ENCODE measurements at regions not wholly inside any gene's neighbourhood (a gene's known extent, or its start where the extent isn't known, plus 50 kb on each side); places are given as distances from the start of the nearest gene placed in this dataset.

DNA sequence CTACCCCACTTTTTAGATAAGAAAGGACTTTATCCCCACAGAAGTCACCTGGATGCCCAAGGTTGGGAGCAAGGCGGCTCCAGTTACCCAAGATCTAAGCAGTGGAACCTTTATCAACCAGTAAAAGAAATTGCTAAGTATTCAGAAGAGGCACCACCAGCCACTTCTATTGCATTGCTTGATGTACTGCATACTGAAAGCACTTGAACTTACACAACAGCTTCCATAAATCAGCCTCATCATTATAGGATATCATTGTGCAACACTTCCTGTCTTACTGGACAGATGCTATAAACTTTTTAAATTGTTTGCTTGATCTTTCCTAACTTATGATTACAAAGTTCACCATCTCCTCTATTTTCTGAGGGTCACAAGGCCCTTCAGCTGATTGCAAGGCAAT lies 642.7 kb upstream of the CXADR start:
- DNase-seq = no peak

DNA sequence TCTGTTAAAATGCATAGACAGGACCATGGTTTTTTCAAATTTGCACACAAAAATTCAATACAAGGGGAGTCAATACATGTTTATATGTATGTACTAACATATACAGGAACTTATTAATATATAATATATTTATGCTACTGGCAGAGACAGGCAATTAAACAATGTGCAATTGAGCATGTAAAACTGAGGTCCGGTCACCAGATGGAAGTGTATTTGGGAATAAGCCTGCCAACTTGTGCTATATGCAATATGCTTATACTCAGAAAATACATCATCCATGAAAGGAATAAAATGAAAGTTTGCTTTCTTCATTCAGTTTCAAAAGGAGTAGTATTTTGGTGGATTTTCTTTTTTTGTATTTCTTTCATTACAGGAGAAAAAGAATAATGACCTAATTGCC lies 640.2 kb upstream of the CXADR start:
- DNase-seq = no peak

DNA sequence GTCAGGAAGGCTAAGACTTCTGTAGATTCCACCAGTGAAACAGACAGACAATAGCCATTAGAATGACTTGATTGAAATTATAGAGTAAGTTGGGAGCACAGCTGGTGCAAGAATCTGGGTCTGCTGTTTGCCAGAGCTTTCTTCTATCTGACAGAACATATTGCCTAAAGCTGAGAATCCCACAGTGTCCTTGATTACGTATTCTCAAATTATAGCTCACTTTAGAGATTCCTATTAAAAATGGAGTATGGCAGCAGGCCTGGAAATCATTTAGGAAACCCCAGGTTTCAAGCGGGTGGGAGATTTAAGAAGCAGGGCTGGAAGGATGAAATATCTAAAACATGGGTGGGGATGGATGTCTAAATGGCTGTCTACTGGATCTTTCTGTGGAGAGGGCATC lies 639.7 kb upstream of the CXADR start:
- no peak for DNase-seq

DNA sequence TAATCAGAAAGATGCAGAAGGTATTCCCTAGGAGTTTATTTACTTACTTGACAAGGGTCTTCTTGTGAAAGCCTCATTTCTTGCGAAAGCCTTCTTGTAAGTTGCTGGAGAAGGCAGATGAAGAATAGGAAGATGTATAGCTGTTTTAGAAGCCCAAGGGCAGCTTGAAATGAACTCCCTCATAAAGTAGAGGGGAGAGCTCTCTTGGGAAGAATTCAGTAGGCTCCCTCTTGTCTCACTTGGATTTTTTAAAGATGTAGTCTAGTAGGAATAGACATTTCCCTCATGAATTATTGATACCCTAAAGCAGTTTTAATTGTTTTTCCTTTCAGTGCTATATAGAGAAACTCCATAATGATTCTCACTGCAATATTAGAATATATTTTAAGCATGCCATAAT lies 639.2 kb upstream of the CXADR start:
- no peak for DNase-seq

DNA sequence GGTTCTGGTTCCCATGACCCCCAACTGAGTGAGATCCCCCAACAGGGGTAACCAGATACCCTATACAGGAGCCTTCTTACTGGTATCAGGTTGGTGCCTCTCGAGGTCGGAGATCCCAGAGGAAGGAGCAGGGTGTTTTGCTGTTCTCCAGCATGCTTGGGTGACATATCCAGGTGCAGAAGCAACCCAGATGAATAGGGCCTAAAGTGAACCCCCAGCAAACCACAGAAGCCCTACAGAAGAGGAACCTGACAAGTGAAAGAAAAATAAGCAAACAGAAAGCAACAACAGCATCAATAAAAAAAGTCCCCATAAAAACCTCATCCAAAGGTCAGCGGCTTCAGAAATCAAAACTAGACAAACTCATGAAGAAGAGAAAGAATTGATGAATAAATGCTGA lies 633.4 kb upstream of the CXADR start:
- no peak for DNase-seq

DNA sequence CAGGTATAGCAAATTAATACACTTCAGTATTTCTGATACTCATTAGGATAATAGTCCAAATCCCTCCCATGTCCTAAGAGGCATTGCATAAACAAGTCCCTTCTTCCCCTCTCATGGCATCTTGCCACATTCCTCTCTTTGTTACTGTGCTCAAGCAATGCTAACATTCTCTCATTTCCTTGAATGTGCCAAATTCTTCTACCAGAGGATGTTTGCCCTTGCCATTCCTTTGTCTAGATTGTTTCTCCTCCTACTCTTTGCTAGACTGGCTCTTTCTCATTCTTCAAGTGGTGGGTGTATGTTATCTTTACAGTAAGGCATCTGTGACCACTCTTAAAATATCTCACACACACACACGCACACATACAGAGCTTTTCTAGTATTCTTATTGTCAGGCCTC lies 621.0 kb upstream of the CXADR start:
- no peak for DNase-seq

DNA sequence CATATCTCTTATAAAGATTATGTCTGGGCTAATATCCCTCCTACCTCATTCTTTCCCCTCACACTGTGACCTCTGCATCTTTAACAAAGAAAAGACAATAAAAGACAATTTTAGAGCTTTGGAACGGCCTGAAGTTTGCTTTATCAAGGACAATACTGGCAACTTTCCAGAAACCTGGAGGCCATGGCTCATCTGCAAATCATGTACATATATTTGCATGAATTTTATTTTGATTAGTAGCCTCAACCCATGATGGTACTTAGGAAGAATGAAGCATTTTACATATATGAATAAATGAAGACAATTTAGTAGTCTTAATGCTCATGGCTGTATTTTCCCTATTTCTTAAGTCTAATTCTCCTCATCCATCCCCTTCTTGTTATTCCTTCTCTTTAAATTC lies 612.2 kb upstream of the CXADR start:
- no peak for DNase-seq

DNA sequence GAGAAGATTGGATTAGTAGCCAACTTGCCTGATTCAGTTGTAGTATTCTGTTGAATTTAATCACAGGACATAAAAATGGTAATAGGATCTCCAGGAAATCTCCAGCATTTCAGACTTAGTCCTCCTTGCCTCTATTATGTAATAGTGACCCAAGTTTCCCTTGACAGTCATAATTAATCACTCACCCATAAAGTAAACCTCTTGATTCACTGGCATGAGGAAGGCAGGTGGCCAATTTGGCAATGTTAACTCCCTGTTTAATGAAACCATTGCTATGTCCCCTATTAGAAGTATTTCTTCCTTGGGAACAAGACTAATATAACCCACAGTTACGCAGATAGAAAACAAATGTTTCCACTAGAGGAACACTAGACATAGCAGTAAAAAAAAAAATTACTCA lies 604.8 kb upstream of the CXADR start:
- no peak for DNase-seq

DNA sequence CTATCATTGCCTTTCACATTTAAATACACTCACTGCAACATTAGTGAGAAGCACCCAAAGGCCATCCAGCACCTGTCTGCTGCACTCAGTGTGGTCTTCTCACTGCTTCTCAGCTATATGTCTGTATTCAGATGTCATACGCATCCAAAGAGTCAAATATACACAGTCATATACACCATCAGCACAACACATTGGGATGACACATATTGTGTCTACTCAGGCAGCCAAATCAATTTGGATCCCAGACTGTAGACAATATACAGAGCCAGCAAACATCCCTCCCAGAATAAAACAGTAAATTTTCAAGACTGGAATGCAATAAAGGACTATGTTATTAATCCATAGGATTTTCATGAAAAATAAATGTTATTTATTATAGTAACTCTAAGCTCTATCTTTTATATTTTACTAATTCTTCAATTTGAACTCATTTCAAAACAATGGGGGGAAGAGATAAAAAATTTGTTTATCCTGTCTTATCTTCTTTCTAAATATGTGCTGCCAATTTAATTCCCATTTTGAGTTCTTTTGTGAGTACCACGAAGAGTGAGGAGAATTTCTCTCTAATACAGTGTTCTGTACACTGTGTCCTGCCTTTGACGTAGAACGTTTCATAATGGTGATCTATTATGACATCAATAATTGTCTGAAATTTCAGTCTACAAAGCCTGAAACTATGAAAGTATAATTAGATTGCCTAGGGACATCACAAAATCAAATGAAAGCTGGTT lies 602.2 kb upstream of the CXADR start:
- DNase-seq = no peak

DNA sequence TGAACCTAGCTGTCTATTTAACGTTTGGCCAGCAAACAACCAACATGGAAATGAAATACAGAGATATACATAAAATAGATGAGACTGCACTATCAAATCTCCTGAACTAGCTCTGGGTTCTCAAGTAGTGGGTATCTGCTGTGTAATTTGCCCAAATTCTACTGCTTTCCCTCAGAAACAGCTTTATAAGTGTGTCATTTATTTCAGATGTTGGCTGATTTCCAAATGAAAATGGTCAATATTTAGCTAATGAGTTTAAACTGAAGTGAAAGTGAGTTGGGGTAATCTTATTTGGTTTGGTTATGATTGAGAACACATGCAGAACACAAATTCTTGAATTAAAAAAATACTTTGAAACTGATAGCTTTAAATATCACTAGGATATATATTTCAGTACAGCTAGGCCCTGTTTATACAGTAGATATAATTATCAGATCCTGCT lies 601.7 kb upstream of the CXADR start:
- DNase-seq = no peak

DNA sequence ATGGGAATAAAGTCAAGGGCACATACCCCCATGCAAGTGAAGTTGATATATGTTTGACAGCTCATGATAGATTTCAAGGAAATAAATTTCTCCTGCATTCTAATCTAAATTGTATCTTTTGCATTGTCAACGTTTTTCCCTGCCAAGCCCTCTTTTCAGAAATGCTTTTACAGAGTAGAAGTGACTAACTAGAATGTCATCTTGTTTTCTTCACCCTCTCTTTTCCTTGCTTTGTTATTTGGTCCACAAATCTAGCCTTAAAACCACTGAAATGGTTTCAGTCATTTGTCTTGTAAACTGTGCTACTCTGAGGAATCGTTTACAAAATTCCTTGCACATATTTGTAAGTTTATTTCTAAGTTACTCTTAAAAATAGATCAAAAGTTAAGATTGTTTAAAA lies 600.8 kb upstream of the CXADR start:
- DNase-seq = no peak

DNA sequence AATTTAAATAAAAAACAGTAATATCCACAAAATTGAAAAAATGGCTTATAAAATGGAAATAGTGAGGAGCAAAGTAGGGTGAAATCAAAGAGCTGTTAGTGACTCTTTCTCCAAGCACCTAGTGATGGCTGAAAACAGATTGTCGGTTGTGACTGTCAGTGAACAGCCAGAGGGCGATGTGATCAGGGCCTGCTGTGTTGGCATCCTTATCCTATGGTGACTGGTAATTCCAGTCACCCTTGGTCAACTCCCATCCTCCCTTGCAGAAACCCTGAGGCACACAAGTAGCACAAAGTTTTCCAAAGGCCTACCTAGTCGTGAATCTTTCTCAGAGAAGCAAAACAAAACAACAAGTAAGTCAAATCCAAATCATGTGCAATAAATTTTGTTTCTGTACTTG lies 599.8 kb upstream of the CXADR start:
- DNase-seq = no peak

DNA sequence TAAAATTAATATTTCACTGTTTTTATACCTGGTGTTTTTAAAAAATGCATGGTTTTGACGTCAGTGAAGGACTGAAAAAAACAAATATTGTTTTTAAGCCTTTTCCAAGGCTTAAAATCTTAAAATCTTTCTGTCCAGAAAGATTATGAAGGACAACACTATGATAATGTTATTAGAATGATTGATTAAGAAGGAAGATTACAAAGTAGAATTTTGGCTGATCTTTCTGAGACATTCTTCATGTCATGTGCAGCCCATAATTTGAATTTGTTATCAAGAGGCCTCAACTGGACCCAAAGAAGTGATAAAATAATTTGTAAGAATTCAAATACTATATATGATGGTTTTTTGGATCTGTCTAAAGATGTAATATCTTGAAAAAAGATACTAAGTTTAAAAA lies 584.4 kb upstream of the CXADR start:
- no peak for DNase-seq

DNA sequence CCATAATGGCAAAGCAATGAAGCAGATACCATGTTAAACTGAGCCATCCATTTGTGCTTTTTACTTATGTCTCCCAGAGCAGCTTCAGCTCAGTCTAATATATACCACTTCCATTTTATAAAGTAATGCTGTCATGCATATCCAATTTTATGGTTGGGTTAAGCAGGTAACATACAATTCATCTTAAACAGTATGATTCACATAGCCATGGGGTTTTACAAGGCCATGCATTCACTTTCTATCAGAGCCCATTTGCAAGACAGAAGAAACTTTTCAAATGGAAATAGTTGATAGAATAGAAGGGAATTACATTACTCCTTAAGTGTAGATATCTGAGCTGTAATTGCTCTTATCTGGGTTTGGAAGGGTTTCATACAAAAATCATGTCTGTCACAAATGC lies 580.5 kb upstream of the CXADR start:
- DNase-seq = no peak

DNA sequence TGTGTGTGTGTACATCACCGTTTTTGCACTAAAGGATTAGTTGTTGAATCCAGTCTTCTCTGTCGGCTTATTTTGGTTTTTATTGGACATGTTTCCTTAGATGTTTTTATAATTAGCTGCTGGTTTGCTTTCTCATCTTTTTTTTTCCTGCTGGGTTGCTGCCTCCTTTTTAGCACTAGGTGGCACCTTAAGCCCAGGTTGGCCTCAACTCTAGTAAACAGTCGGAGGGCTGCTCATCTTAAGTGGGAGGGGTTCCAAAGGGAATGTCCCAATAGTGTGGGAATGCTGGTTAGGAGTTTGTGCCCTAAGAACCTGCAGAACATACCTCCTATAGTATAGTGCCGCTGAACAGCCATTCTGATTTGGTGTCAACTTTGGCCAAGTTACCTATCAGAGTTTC lies 570.1 kb upstream of the CXADR start:
- no peak for DNase-seq

DNA sequence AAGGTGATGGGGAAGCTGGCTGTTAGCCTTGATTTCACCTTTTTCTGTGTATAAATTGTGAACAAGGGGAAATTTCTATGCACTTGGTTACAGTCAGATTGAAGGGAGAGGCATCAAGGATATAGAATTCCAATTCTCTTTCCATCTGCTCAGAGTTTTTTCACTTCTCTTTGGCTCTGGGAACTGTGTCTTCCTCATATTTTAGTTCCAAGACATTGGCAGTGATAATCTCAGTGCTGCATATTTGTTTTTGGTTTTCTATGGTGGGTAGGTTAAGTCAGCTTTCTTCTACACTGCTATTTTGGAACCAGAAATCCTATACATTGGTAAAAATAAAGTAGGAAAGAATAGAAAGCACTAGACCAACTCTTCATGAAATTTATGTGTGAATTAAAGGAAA lies 569.6 kb upstream of the CXADR start:
- DNase-seq = no peak

DNA sequence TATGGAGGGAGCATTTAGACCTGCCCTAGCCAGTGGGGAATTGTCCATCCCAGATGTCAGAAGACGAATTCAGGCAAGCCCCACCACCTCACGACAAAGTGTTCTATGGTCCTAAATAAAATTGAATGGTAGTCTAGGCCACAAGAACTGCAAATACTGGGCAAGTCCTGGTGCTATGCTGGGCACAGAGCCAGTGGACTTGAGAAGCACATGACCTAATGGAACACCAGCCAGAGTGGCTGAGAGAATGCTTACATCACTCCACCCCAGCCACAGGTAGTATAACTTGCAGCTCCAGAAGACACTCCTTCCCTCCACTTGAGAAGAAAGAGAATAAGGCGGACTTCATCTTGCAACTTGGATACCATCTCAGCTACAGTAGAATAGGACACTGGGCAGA lies 567.3 kb upstream of the CXADR start:
- DNase-seq = no peak

DNA sequence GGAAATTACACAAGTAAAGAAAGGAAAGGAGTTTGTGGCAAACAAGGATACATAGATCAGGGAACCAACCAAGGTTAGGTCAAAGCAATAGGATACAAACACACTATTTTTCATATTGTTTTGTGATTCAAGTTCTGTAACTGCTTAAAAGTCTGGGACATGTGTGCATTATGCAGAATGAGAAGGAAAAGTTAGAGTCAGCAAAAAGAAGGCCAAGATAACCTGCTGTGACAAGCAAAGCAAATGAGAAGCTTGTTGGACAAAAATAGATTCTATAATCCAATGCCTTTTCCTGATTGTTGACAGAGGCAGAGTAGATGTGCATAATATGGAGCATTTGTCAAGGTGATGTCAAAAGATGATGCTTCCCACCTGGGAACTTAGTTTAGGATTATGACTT lies 556.0 kb upstream of the CXADR start:
- no peak for DNase-seq

DNA sequence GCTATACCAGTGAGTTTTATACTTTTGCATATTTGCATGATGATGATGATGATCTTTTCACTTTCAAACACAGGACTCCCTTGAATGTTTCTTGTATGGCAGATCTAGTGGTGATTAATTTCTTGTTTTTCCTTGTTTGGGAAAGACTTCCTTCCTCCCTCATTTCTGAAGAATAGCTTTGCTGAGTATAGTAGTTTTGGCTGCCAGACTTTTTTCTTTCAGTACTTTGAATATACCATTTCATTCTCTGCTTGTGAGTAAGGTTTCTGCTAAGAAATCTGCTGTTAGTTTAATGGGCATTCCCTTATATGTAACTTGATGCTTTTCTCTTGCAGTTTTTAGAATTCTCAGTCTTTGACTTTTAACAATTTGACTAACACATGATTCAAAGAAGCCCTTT lies 547.4 kb upstream of the CXADR start:
- no peak for DNase-seq

DNA sequence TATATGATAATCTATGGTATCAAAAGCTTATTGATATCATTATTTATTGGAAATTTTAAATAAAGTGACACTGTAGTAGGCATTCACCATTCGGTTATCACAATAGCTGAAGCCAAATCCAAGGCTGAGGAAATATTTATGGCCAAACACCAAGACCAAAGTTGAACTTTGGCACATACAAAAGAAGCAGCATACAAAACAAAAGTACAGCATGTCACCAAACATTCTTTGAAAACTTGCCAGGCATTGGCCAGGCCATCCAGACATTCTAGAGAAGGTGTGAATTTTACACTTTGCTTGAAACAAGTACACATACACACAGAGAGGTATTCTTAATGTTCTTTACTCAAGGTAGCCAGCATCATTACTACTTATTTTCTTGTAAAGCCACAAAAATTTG lies 544.4 kb upstream of the CXADR start:
- no peak for DNase-seq

DNA sequence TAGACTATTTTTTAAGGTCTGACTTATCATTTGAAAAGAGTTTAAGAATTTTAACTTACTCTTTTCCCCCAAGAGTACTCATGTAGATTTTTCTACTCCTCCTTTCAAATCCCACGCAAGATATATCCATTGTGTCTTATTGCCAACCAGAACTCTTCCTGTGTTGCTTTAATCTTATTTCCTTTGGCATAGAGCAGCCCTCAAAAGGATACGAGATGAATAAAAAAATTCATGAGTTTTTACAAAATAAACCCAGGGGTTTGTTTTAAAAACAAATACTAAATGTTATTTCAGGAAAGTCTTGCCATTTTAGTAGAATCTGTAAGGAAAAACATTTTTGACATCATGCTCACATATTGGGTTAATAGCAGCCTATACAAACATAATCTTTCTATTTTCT lies 543.2 kb upstream of the CXADR start:
- DNase-seq = no peak

DNA sequence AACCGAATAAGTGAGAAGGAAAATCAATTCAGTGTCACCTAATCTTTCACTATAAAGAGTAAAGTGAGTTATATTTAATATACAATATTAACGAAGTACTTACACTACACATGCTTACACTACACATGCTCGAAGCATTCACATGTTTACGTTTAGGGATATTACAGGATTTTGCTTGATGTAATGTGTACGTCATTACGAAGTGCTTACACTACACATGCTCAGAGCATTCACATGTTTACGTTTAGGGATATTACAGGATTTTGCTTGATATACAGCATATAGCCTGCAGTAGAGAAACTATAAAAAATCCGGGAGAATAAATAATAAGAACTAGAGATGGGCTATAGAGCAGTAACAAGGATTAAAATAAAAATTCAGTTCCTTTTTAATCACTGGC lies 538.8 kb upstream of the CXADR start:
- DNase-seq = no peak

DNA sequence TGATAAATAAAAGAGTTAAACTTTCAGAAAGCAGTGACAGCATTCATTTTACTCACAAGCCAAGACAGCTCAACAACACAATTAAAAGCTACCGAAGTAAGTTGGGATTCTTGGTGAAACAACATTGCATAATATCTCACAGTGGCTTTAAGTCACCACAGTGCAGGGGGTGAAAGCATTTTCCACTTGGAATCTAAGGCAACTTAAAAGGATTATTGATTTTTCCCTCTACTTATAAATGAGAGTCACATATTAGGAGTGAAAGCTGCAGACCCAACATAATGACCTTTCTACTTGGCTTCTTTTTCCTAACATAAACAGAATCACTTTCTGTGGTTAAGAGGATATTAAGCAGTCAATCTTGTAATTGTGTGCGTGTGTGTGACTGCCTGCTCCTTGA lies 536.6 kb upstream of the CXADR start:
- DNase-seq = no peak

DNA sequence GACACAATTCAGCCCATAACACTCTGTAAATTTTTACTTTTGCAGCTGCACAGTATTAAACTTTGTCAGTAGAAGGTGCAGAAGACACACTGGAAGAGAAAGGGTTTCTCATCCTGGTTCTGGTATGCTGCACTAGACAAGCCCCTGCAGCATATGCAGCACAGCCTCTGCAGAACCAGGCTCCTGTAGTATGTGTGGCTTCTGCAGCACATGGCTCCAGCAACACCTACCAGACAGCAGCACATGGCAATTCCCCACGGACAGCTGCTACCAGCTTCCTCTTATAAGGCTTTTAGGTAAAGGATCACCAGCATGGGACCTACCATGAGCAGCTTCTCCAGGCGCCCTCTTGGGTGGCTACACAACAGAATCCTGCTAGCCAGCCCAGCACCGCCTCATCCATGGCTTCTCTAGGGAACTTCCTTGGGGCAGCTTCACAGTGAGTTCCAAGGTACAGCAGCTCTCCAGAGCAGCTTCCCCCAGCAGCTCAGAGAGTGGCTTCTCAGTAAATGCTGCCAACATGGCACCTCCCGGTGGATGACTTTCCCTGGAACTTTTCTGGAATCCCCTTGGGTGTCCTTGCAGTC lies 534.4 kb upstream of the CXADR start:
- DNase-seq = no peak

DNA sequence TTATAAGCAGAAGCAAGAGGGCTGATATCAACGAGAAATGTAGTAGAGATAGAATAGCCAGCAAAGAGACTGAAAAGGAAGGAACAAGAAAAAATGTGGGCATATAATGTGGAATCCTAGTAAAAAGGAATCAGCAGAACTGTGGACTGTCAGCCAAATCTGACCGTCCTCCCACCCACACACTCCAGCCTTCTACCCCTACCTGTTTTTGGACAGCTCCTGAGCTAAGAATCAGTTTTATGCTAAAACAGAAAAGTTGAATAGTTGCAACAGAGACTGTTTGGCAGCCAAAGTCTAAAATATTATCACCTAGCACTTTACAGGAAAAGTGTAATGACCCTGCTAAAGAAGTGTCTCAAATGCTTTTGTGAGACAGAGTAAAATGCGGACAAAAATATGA lies 533.3 kb upstream of the CXADR start:
- DNase-seq = no peak

Measured in activated T-cell treated with anti-CD3 and anti-CD28 coated beads, Interleukin-2, amount 50 U/mL, for 1 hour (primary cell).